ENCODE measurements at regions not wholly inside any gene's neighbourhood (a gene's known extent, or its start where the extent isn't known, plus 50 kb on each side); places are given as distances from the start of the nearest gene placed in this dataset.
"Not testable (repeated sequence)": the region's sequence is repeated elsewhere in the genome, so short reads cannot be mapped to it uniquely, and the experiment has no call there.

- no peak for DNase-seq
Measured at GRCh38 chr21:39079617-39080016, 103.6 kb downstream of the PSMG1 start.

DNA sequence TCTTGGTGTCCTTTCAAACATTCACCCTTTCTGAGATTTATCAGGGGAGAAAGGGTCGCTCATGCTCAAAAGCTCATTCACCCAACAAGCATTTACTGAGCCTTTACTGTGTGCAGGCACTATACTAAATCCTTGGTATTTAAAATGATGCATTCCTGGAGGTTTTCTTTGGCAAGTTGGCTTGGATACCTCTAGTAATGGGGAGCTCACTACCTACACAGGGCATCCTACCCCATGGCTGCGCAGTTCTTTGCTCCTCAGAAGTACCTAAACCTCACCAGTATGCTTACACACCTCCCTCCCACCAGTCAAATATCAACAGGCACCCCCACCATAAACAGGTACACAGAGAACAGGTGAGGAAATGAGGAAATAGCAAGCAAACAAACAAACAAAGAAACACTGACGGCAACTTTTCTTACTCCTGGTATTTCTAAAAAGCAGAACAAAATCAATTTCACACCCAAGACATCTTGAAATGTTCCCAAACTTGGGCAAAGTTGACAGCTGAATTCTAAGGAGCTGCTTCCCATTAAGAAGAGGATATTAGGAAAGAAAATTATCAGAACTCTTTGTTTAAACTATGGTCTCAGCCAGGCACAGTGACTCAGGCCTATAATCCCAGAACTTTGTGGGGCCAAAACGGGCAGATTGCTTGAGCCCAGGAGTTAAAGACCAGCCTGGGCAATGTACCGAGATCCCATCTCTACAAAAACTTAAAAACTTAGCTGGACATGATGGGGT, 104.8 kb downstream of the PSMG1 start:
- DNase-seq, result no peak

GRCh38 chr21:39077876-39078275, 105.4 kb downstream of the PSMG1 start:
- DNase-seq, result no peak

- DNase-seq, result no peak
Measured at GRCh38 chr21:39074508-39074907, 108.7 kb downstream of the PSMG1 start.

GRCh38 chr21:39073717-39074116, 109.5 kb downstream of the PSMG1 start:
- no peak for DNase-seq

GRCh38 chr21:39073063-39073462, 110.2 kb downstream of the PSMG1 start:
- no peak for DNase-seq

- DNase-seq, result no peak
Measured at GRCh38 chr21:39072468-39072867, 110.8 kb downstream of the PSMG1 start.

DNA sequence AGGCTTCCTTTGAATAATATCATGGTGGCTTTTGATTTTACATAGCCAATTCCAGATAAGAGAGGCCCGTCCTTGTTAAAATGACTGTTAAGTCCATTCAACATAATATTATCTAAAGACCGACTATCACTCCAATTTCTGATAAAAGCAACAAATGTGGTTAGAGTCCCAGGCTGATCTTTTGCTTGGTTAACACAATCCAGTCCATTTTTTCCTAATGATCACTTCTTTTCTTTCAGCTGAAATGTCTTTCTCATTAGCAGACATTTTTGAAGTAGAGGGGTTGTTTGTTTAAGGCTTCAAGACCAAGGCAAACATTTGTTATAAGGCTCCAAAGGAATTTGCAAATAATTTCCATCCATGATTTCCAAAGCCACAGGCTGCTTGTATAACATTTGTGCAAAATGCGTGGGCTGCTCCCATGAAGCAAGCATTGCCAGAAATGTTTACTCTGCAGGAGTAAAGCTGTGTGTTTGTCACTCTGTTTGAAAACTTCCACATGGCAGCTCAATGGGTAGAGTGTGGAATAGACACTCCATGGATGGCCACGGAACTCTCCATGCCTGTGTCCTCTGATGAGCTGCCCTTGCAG, 111.5 kb downstream of the PSMG1 start:
- no peak for DNase-seq

DNA sequence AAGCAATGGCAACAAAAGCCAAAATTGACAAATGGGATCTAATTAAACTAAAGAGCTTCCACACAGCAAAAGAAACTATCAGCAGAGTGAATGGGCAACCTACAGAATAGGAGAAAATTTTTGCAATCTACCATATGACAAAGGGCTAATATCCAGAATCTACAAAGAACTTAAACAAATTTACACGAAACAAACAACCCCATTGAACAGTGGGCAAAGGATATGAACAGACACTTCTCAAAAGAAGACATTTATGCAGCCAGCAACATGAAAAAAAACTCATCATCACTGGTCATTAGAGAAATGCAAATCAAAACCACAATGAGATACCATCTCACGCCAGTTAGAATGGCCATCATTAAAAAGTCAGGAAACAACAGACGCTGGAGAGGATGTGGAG, 113.4 kb downstream of the PSMG1 start:
- not testable (repeated sequence) for DNase-seq

DNA sequence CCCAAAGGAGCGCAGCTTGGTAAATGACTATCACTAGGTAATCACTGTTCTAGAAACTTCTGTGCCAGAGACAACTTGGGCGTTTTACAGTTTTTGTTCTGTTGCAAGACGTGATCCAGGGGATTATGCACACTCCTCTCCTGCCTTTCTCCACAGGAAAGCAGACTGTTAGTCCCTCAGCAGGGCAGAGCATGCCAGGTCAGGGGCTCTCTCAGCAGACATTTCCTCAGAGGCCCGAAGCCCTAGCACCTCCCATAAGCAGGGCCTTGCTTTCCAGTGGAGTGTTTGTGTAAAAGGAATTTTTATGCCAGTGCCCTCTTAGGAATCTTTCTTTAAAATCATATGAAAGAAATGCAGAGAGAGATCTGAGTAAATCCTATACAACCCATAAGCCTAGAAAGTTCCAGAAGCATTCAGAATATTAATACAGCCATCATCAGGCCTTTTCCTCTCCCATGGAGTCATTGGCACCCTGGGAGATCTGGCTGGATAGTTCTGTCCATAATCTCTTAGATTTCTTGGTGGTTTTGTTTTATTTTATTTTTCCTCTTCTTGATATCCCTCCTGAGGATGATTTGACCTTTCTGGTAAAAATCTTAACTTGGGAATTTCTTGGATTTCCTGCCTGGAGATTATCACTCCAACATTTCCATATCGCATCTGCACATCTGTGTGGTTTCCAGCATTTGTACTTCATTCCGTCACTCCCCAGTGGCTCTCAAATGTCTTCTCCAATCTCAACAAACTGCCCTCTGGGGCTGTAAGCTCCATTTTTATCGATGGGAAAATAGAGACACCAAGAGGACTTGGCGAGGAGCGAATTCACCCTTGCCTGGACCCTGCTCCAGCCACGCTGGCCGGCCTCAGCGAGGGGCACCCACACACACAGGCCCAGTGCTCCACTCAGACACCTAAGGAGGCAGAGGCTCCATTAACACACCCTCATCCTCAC, 116.1 kb downstream of the PSMG1 start:
- DNase-seq, result no peak

DNA sequence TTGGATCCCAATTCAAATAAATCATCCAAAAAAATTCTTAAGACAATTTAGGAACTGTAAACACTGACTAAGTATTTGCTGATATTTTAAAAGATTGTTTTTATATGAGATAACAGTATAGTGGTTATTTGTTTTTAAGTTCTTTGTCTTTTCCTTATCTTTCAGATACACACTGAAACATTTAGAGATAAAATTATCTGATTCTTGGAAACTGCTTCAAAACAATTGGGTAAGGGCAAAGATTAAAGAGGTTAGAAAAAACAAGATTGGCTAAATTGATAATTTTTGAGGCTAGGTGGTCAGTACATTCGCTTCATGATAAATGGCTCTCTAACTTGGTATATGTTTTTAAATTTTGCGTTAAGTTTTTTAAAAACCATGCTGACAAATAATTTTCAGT, 117.3 kb downstream of the PSMG1 start:
- no peak for DNase-seq

- no peak for DNase-seq
Measured at GRCh38 chr21:39064325-39065012, 118.8 kb downstream of the PSMG1 start.

DNA sequence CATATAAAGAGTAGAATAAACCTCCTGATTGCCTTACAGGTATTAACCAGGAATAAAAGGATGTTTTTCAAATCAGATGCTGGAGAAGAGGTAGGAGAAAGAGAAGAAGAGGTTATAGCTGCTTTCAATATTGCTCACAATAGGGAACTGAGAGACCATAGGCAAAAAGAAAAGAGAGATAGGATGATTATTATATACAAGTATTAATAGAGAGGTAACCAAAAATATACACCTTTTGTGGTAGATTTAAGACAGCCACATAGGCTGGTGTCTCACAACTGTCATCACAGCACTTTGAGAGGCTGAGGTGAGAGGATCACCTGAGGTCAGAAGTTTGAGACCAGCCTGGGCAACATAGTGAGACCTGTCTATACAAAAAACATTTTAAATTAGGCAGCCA, 119.7 kb downstream of the PSMG1 start:
- DNase-seq, result no peak

GRCh38 chr21:39062196-39062595, 121.1 kb downstream of the PSMG1 start:
- no peak for DNase-seq

- no peak for DNase-seq
Measured at GRCh38 chr21:39061766-39062165, 121.5 kb downstream of the PSMG1 start.

GRCh38 chr21:39060485-39061083, 122.7 kb downstream of the PSMG1 start:
- no peak for DNase-seq

- DNase-seq, result no peak
Measured at GRCh38 chr21:39057121-39057520, 126.1 kb downstream of the PSMG1 start.

DNA sequence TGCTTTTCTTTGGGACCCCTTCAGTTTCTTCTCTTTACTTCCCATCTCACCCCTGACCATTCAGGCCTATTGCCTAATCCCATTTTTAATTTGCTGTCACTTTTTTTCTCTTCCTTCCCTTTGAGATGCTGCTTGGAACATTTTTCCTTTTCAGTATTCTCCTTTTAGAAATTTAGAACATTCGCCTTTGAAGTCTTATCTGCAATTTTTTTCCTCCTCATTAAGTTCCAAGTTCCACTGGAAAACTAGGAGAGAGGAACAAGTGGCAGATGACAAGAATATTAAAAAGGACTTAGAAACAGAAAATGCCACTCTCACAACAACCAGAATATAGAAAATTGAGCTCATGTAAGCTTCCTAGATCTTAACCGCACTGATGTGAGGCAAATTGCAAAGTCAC, 126.6 kb downstream of the PSMG1 start:
- no peak for DNase-seq

- no peak for DNase-seq
Measured at GRCh38 chr21:39055167-39055767, 128.0 kb downstream of the PSMG1 start.

DNA sequence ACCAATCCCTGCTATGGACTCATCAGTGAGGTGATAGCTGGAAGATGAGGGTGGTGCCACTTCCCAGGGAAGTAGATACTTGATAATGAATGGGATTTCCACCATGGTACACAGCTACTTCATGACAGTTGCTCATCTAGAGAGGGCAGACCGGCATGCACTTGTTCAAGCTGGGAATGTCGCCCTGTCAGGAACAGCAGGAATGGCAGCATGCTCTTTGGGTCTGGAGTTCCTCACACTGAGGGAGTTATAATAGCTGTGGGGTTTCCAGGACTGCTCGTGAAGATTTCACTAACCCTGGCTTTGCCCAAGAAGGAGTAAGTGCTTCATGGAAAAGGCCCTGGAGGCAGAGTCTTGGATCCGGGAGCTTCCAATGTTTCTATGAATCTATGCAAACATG, 129.2 kb downstream of the PSMG1 start:
- no peak for DNase-seq

DNA sequence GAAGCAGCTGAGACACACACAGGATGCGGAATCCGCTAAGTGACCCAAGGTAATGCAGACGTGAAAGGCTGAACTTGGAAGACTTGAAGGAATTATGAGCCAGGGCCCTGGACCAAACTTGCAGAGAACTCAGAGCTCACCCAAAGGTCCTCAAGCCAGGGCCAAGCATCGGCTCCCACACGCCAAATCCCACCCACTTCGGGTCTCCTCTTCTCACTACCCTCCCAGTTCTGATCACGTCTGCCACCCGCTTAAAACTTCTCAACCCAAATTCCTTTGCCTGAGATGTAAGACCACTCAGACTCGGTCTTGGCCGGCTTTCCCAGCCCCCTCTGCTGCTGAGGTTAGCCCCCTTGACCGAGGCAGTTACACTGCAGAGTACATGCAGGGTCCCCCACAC, 130.1 kb downstream of the PSMG1 start:
- no peak for DNase-seq

DNA sequence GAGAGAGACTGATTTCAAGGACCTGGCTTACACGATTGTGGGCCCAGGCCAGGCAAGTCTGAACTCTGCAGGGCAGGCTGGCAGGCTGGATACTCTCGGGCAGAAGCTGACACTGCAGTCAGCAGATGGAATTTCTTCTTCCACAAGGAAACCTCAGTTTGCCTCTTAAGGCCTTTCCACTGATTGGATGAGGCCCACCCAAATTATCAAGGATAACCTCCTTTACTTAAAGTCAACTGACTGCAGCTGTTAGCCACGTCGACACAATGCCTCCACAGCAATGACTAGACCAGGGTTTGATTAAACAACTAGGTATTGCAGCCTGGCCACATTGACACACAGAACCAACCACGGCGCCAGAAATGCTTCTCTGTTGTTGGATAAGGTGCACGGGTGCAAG, 130.5 kb downstream of the PSMG1 start:
- DNase-seq, result no peak

Measured in stimulated activated CD4-positive, alpha-beta T cell treated with anti-CD3 and anti-CD28 coated beads, Interleukin-15, amount 100 ng/mL, for 24 hours (primary cell).